GM21423 (cell line): ENCODE measurements at regions not wholly inside any gene's neighbourhood (a gene's known extent, or its start where the extent isn't known, plus 50 kb on each side); places are given as distances from the start of the nearest gene placed in this dataset.

ENCODE experiments used
- ATAC-seq: cut with Tn5 transposase; IDR thresholded peaks from one replicate; pipeline ENCODE4 v1.9.1; 2021; ENCODE audit warnings: mild to moderate bottlenecking, moderate library complexity; ENCODE audit not compliant: unreplicated experiment

DNA sequence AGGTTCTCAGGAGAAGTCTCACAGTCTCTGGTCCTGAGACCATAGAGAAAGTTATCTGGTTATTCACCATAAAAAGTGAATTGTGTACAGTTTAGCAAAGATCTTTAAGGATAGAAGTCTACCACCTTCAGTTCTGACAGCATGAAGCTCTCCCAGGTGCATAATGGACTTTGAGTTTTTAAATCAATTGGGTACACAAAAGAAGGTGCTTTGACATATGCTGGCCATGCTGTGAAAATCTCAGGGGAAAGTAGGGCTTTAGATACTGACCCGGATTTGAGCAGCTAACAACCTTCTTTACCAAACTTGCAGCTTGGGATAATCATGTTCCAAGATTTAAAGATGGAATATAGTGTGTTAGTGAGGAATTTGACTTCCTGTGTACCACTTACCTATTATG lies 264.2 kb downstream of the ZSWIM6 start:
- ATAC-seq: no peak

DNA sequence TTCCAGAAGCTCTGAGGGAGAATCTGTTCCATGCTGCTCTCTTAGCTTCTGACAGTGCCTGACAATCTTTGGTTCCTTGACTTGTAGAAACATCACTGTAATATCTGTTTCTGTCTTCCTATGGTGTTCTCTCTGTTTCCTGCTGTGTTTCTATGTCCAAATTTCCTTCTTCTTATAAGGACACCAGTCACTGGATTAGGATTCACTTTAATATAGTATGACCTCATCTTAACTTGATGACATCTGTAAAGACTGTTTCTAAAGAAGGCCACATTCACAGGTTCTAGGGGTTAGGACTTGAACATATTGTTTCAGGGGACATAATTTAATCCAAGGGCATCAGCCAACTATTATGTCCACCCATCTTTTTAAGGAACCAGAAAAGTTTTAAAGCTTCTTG lies 265.6 kb downstream of the ZSWIM6 start:
- no peak for ATAC-seq

DNA sequence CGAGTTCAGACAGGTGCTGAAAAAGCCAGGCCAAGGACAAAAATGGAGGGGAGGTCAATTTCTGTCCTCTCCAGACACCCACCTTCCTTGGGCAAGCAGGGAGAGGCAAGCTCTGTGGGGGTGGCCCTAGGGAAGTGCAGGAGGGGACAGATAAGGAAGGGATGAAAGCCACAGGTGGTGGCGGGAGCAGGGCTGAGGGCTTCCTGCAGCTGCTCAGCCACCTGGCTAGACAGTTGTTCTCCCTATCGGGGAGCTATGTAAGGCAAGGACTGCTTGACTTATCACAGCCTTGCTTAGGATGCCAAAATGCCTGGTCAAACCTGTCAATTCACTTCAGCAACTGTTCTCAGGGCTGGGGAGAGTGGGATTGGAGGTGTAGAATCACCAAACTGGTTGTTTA lies 266.1 kb downstream of the ZSWIM6 start:
- ATAC-seq: no peak

DNA sequence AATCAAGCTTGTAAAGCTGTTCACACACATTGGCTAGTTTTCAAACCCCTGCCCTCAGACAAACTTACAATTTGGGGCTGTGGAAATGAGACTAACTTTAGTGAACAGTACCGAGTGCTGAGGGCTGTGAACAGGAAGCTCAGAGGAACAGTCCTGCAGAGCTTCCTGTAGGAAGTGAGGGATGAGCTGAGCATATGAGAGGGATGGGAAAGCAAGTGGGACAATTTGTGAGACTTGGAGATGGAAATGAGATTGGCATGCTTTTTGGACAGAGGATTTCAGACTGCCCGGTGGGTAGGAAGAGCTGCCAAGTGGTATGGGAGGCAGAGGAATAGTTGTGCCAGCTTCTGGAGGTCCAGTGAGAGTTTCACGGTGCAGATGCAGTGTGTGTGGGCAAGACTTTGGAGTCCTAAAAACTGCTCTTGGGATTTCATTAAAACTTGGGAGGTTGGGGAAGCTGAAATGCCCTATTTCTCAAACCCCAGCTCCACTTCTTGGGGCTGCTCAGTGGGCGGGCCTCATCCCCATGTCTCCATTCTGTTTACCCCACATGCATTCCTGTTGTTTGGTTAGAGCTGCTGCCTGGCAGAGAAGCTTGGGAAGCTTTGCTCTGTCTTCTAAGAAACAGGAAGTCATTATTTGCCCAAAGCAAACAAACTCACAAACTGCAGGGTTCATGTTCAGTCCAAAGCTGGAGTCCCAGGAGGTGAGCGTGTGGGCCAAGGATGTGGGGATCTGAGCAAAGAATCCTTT lies 267.5 kb downstream of the ZSWIM6 start:
- ATAC-seq: no peak

DNA sequence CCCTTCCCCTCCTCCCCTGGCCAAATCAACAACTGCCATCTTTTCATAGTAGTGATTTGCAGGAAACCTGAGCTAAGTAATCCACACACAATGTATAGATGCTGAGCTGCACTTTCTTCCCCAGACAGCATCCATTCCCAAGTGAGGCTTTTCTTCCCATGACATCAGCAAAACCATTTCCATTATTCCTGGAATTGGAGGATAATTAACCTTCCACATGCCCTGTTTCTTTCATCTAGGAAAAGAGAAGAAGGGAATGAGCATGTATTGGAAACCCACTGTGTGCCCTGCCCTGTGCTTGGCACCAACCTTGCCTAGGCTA lies 268.0 kb downstream of the ZSWIM6 start:
- ATAC-seq: no peak

DNA sequence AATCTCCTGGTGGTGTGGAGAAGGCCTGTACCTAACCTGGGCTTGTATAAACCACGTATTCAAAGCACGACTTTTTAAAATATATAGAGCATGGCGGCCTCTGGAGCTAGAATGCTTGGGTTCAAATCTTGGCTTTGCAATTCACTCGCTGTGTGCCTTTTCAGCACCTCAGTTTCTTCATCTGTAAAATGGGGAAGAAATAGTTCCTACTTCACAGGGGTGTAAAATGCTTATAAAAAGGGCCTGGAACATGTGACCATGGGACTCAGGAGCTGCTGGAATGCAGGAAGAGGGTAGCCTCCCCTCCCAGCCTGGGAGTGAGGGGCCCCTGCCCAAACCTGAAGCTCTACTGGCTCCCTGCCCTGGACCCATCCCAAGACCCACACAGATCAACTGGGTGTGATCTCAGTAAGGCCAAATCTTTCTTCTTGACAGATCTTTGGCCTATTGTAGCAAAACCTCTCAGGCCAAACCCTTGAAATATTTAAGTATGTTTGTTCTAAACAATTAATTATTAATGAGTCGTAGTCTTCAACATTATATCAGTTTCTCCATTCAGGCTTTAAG lies 269.0 kb downstream of the ZSWIM6 start:
- ATAC-seq: no peak

DNA sequence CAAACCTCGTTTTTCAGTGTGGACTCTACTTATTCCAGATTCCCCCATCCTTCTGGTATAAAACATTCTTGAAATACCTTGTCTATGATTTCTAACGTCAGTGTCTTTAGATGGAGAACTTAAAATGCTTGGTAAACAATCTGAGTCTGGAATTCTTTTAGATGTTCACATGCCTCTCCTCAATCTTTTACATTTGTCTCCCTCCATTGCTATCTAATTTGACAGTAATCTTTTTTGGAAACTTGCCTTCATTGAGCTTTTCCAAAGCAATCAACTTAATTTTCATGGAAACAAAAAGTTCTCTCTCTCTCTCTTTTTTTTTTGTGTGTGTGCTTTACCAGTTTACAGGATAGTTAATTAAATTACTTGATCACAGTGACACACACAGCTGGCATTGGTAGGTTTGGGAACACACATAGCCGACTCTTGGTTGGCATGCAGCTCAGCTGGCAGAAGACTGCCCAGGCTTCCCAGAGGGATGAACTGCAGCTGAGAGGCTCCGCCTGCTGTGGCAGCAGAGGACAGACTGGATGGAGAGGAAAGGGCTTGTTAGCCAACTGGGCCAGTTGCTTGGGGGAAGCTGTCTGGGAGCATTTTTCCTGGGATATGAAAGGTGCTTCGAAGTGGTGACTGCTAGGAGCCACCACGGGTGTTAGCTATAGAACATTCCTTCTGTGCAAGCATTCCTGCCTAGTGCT lies 271.3 kb downstream of the ZSWIM6 start:
- ATAC-seq: no peak

DNA sequence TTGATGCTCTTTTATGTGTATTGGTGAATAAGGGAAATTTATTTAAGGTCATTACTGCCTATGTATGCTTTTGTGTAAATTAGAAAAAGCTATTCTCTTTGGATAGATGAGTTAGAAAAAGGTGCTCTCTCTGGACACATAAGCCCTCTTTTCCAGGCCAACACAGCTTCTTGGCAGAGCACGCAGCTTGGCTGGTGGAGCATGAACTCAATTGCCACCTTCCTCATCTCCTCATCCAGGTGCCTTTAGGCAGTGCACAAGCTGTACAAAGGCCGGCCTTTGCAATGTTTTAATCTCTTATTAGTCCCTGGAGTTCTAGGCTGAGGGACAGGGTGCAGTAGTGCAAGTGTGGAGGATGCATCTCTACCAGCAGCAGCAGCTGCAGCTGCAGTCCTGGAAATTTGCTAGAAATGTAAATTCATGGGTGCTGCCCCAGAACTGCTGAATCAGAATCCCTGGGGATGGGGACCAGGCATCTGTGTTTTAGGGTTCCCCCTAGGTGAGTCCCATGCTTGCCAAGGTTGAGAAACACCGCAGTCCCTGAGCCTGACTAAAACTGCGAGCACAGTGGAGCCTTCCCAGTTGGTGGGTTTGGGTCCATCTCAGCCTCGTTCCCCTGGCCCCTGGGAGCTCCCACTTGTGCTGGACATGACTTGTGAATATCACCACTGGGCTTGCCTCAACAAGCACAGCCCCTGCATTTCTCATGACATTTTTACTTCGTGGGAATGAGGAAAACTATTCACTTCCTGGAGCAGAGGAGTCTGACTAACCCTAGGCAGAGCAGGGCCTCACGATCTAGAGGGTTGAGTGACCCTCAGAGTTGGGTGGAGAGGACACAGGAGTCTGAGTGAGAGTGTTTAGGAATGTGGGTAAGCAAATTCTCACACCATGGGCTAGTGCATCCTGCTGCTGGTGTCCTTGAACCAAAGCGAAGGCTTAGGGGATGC lies 272.3 kb downstream of the ZSWIM6 start:
- ATAC-seq: no peak

DNA sequence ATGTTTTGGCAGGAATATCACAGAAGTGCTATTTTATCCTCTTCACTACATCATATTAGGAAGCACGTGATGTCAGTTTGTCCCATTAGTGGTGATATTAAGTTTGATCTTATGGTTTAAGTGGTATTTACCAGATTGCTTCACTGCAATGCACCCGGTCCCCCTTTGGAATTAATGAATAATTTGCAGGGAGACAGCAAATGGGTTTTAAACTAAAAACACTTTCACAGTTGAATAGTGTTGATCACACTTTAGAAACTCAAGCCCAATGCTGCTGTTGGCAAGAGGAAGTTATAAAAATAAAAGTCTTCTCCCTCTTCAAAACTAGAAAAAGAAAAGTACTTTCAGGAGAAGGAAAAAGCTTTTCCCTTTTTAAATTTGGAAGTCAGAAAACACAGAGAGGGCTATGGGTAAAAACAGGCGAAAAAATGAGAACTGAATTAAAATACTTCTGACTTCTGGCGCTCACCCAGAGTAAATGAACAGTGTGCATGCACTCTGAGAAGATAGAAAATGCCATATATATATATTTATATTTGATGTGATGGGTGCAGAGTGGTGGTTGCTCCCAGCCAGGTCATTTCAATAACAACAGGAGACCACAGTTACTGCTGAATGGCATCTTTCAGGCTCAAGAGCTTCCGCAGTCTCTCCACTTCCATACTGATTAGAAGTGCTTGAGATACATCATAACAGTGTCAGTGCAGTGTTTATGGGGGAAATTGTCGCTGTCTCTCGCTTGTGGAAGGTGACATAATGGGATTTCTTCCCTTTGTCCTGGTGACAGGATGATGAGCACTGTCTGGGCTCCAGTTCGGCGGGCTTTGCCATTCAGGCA lies 278.0 kb downstream of the ZSWIM6 start:
- ATAC-seq: no peak

DNA sequence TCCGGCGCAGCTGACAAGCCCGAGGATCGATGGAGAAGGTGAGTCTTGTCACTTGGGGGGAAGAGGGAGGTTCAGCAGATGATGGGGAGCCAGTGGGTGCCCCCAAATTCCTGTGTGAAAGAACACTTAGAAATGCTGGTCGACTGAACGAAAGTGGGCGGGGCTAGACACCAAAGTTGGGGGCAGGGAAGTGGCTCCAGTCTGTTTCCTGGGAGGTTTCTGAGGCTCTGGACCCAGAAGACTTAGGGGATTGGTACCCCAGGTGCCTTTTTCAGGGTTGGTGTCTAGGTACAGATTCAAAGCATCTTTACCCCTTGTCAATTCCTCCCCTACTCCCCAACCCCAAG lies 278.6 kb downstream of the ZSWIM6 start:
- ATAC-seq: no peak

DNA sequence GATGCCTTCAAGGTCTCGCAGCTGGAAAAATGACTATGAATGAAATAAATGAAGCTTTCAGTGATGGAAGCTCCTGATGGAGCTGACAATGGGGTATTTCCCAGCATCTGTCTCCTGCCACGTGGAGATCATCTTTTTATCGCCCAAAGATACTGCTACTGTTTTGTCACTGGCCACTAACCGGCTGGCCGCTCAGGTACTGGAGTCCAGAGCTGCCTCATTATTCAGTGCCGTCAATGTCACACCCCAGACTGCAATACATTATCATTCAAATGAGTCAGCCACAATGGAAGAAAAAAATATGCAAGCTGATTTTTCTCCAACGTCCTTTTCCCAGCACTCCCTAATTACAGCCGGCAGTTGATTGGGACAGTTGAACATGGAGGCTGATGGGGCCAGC lies 280.4 kb downstream of the ZSWIM6 start:
- no peak for ATAC-seq

DNA sequence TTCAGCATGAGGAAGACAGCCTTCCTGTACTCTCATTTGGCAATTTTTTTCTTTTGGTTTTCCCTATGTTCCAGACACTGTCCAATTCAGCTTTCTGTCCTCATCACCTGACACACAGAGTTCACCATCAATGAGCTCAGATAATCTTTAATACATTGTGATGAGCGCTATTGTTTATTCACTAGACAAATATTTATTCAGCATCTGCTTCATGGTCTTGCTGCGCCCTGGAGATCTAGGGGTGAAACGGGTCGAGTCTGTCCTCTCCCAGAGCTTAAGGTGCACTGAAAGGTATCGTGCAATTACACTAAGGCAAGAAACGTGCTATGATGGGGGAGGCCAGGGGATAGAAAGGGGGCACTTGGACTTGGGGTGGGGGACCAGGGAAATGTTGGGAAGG lies 281.6 kb downstream of the ZSWIM6 start:
- ATAC-seq: no peak

DNA sequence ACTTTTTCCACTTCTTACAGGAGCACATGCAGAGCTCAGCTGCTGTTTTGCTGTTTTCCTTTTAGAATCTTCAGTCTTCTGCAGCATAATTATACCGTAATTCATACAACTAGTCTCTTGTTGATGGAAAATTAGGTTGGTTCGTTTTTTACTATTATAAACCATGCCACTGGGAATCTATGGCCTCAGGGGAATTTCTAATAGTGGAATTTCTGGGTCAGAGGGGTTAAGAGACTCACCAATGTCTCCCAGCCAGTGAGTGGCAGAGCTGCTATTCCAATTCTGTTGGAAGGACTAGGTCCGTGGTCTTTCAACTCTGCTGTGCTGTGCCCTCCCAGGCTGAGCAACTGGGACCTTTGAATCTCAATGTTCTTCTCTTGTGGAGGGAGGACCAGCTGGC lies 282.5 kb downstream of the ZSWIM6 start:
- no peak for ATAC-seq

DNA sequence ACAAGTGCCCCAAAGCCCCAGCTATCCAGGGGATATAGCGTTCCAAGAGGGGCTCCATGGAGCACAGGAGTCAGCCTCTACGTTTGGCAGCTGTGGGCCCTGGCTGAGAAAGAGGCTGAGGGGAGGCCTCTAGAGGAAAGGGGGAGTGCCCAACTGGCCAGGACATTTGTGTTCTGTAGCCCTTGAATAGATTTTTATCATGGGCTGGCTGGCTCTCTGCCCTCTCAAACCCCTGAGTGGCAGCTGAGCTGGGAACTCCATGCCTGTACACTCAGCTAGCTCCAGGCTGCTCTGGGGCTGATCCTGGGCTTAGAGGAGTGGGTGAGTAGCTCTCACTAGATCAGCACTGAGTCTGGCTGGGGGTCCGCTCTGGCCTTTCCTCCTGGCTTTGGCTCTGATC lies 285.0 kb downstream of the ZSWIM6 start:
- ATAC-seq: no peak

DNA sequence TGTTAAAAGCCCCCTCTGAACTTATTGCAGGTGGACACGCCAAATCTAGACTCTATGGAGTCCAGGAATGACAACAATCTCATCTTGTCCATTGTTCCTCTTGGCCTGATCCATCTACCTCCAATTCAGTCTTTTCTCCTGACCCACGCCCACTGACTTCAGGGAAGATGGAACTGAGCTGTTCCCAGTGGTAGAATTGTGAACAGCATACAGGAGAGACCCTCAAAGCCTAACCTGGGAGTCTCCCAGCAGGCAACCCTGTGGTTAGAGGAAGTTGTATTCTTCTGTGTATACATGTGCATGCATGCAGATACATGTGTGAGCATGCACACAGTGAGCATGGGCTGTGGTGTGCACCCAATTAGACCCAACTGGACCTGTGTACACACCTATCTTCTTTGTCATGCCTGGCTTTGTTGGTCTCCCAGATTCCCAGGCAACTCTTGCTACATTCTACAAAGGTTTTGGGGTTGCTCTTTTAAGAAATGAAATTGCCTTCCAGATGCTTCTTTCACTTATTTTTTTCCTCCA lies 286.0 kb downstream of the ZSWIM6 start:
- no peak for ATAC-seq

DNA sequence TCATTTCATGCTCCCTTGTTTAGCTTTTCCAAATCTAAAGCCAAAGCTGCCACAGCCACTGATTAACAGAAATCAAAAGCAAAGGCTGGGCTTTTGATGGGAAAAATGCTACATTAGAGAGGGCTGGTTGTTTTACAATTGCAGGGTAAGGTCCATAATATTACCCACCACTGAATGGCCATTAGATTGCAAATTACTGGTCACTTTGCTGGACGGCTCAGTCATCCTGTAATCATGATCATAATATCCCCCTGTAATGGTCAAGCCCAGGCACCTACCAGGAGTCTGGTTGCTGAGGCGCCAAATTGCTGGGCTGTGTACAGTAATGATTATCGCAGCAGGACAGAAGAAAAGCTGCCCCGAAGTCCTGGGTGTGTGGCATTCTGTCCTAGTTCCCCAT lies 286.5 kb downstream of the ZSWIM6 start:
- no peak for ATAC-seq

DNA sequence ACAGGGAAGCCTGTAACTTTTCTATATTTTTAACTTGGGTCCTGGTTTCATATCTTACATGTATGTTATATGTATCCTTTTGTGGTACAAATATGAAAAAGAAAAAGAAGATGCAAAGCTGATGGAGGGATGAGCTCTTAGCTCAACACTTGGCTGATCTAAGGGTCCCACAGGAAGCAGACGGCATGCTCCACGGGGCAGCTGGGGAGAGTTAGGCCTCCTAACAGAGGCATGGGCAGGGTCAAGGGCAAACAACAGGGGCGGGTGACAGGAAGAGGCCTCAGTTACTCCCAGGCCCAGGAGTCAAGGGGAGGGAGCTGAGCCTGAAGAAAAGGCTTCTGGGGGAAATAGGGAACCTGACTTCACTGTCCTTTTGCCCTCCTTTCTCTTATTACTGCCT lies 287.2 kb downstream of the ZSWIM6 start:
- ATAC-seq: no peak

DNA sequence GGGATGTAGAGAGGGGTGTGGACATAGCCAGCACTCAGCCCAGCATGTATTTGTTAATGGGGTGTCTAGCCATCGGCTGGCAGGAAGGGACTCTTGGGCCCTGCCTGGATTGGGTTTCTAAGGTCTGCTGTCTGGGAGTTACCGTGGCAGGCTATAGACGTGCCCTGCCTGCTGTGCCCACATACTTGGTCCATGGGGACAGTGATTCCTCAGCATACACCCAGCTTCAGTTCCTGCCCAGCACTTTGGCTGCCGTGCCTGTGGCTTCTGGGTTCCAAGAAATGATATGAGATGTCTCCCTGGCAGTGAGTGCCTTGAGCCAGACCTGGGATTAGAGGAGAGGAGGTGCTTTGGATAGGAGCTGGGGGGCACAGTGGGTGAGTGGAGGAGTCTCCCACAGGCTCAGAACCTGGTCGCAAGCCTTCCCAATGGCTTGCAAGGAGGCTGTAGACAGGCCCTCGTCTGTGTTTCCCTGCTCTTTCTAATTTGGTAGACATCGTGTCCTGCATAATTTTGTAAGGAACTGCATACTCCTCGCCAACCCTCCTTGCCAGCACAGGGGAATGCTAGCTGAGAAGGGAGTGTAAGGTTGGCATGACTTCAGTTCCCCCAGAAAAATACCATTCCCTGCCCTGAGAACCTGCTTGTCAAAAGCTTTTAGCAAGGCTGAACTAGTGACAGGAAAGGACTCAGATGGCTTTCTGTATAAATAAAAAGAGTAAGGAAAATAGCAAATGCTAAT lies 287.9 kb downstream of the ZSWIM6 start:
- no peak for ATAC-seq

DNA sequence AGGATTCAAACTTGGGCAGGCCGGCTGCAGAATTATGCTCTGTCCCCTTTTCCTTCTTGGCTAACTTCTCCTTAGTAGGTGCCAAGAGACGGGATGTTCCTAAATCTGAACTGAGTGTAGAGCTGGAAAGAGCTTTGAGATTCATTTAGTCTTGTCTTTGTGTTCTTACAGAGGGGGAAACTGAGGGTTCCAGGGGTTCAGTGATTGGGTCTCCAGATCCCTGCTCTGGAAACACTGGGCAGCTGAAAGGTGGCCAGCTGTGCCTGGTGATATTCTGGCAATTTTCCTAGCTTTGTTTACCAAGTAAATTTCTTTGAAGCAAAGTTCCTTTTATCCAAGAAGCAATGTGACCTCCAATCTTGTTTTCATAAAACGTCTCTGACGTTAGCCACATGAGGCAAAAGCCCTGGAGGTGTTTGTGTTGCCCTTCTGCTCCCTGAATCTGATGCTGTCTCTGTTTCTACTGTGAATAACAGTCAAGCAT lies 288.7 kb downstream of the ZSWIM6 start:
- no peak for ATAC-seq
